DMS153 (cell line): ENCODE measurements at regions not wholly inside any gene's neighbourhood (a gene's known extent, or its start where the extent isn't known, plus 50 kb on each side); places are given as distances from the start of the nearest gene placed in this dataset.

Experiments
- DNase-seq: peaks from one replicate; lab custom pipeline; 2025; lab: John Stamatoyannopoulos, UW

DNA sequence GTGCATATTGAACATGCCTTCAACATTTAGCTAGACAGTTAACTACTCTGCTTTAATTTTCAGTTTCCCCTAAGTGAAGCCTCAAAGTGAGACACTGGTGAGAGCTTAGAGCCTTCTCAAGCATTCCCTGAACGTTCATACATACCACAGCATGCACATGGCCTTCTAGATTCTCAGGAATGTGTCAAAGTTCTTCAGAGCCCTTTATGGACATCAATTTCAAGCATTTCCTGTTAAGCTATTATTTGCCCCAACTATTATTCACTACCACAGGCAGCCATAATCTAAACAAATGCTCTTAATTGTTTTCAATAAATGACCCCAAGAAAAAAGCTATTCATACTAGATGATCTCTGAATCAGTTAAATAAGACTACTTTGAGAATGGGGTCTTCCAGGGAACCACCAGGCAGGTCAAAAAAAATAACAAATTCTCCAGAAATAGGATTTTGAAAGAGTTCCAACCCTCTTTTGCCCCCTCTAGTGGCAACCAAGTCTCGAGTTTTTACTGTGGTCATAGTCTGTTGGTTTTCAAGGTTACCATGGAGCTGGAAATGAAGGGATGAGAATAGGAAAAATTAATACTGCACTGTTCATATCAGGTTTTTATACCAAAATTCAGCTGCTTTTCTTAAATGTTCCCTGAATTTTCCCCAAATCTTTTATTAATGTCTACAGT, 235.4 kb downstream of the RAB28 start:
- DNase-seq = no peak

DNA sequence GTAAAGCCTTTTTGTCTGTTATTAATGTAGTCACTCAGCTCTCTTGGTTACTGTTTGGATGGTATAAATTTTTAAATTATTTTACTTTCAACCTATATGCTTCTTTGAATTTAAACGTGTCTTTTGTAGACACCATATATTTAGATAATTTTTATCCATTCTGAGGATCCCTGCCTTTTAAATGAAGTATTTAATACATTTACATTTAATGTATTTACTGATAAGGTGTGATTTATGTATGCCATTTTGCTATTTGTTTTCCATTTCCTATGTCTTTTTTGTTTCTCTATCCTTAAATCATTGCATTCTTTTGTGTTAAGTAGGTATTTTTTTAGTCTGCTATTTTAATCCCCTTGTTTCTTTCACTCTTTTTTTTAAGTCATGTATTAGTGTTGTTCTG, 238.0 kb downstream of the RAB28 start:
- DNase-seq = no peak

- no peak for DNase-seq
Observed at GRCh38 chr4:13244444-13244843, 239.7 kb downstream of the RAB28 start.

- no peak for DNase-seq
Observed at GRCh38 chr4:13243152-13243551, 241.0 kb downstream of the RAB28 start.

DNA sequence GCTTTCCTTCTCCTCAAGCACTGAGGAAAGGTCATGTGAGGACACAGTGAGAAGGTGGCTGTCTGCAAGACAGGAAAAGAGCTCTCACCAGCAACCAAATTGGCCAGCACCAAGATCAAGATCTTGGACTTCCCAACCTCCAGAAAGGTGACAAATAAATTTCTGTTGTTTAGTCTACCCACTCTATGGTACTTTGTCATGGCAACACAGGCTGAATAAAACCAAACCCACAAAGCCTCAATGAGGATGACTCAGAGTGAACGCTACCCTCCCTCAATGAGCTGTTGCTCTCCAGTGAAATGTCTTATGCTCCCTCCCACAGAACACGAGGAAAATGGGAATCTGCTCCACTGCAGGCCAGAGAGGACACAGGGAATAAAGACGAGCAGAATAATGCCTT, 244.1 kb downstream of the RAB28 start:
- DNase-seq = no peak

DNA sequence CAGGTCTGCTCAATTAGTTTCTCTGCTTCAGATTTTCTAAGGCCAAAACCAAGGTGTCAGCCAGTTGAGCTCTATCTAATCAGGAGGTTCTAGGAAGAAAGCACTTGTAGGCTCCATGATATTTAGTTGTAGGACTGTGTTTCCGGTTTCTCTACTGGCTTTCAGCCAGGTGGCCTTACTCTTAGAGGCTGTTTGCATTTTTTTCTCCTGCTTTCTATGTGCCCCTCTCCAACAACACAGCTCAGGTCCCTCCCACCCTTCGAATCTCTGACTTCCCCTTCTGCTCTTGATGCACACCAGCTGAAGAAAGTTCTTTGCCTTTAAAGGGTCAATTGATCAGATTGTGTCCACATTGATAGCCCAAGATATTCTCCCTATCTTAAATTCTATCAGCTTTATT, 245.2 kb downstream of the RAB28 start:
- DNase-seq = no peak

DNA sequence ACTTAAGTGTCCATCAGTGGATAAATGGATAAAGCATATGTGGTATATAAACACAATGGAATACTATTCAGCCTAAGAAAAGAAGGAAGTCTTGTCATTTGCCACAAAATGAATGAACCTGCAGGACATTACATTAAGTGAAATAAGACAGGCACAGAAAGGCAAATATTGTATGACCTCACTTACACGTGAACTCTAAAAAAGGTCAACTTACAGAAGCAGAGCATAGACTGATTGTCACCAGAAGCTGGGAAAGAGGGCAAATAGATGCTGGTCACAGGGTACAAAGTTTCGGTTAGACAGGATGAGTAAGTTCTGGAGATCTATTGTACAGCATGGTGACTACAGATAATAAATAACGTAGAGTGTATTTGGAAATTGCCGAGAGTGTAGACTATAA, 247.7 kb downstream of the RAB28 start:
- DNase-seq = no peak

GRCh38 chr4:13233755-13234154, 250.4 kb downstream of the RAB28 start:
- DNase-seq = no peak

GRCh38 chr4:13219971-13220370, 264.2 kb downstream of the RAB28 start:
- no peak for DNase-seq

- DNase-seq = no peak
Observed at GRCh38 chr4:13218326-13218958, 265.7 kb downstream of the RAB28 start.

DNA sequence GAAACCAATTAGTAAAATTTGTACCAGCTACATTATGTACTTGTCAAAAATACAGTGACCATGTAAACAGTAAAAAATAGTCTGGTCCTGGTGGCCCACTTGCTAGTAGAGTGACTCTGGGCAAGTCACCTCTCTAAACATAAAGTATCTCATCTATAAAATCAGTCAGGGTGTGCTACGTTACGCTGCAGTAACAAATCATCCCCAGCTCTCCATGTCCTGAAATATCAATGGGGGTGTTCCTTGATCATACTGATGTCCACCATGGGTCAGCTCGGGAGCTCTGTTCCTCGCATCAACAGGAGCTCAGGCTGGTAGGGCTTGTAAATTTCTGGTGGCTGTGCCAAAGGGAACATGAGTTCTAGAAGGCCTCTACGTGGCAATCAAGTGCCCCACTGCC, 268.6 kb downstream of the RAB28 start:
- DNase-seq = no peak

- no peak for DNase-seq
Observed at GRCh38 chr4:13212936-13213335, 271.2 kb downstream of the RAB28 start.

DNA sequence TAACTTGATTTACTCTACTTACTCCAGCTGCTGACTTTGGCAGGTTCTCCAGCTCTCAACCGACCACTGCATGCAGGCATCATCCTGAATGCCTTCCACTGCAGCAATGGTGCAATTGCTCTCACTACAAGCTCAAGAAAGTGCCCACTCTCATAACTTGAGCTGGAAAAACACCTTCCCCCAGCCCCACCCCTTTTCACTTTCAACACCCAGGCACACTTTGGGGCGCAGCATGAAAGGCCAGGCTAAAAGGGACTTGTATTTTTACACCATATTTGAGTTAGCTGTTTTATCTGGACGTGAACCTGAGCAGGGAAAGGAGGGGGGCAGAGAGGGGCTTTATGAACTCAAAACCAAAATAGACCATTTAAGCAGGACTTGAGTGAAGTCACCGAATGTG, 274.5 kb downstream of the RAB28 start:
- no peak for DNase-seq

DNA sequence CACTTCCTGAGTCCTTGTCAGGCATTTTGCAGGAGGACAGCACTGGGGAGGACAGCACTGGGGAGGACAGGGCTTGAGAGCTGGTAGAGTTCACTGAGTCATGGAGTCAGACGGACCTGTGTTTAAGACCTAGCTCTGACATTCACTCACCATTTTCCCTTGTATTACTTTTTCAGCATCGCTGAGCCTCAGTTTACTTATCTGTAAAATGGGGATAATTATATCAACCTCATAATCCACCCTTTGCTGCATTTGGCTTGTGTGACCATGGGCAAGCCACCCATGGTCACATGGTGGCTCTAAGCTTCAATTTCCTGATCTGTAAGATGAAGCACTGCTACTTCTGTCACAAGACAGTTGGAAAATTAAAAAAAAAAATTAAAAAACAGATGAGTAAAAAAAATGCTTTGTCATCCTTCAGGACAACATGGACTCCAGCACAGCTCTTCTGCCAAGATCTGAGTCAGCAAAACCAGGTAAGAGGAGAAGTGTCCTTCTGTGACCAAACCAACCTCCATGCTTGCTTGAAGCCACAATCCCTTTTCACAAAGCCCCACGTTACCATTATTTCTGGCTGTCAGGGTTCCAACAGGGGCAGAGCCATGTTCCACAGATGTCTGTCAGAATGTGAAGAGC, 275.5 kb downstream of the RAB28 start:
- no peak for DNase-seq

DNA sequence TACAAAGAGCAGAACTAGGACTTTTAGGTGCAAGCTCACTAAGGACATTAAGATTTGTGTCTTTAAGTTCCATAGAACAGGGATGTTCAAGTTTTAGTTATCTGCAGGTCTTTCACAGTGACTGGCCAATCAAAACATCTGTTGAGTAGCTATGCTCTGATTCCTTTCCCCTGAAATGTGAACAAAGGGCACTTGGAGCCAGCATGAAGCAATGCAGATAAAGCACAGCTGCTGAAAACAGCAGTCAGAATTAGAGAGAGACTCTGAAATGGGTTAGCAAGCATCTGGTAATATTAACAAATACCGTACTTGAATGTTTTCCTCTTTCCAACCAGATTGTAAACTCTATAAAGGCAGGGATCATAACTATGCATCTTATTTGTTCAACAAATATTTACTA, 276.9 kb downstream of the RAB28 start:
- no peak for DNase-seq

- DNase-seq = no peak
Observed at GRCh38 chr4:13203101-13203500, 281.0 kb downstream of the RAB28 start.

DNA sequence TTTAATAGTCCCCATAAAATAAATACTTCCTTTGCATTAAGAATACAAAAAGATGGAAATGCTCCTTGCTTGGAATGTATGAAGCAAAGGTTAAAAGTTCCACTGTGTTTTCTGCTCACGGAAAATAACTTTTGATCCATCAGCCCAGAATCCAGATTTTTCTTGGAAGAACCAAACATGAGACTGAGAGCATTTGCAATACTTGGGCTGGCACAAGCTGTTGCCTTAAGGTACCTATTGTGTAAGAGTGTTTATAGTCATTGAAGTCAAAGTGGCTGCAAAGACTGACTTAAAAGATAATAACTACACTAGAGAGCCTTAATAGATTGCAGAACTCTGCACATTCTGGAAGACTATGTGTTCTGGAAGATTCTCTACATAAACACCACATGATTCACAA, 281.4 kb downstream of the RAB28 start:
- DNase-seq = no peak

DNA sequence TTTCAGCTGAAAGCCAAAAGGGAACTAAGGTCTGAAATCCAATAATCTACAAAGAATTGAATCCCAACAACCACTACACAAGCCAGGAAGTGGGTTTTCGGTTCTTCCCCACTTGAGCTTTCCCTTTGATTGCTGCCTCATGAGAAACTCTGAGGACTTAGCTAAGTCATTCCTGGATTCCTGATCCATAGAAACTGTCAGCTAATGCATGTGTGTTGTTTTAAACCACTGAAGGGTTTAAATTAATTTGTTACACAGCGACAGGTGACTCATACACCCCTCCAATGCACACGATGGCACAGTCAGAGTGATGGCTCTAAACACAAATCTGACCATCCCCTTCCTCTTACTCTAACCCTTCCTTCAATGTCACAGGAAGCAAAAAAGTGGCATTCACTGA, 282.9 kb downstream of the RAB28 start:
- DNase-seq = no peak

DNA sequence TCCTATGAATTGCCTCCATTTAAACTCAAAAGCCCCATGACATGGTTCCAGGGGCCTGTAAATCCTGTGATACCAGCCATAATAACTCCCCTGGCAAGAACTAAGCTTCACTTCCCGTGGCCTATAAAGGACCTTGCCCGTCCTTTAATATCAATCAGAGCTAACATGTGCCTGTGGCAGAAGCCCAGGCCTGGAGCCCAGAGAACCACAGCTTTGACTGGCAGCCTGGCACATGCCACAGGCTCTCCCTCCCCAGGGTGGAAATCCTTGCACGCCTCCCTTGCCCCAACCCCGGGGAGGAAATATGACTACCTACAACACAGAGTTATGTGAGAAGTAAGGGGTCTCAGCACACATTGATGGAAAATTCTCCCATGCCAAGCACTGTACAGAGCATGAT, 287.4 kb downstream of the RAB28 start:
- no peak for DNase-seq

- no peak for DNase-seq
Observed at GRCh38 chr4:13193662-13194061, 290.5 kb downstream of the RAB28 start.

DNA sequence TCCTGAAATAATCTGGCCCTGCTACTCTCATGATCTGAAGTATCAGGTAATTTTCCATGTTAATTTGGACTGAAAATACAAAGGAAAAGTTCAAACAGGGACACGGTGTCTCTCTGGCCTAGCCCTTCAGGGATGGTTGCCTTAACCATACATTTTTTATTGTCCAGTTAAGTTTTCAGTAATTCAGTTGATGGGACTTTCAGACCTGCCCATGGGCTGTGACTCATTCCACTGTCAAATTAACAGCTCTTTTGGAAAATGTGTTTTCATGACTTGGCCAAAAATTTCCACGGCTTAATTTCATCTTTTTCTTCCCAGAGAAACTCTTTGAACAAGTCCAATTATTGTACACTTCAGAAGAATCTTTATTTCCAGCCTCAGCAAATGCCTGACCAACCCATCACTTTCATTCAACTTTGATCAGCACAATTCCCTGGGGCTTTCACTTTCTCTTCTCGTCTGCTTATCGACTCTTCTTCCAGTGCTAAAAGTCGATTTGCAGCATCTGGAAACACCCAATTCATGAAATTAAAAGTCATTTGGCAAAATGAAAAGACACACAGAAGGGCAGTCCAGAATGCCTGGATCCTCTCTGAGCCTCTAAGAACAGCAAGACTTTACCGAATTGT, 293.9 kb downstream of the RAB28 start:
- DNase-seq = no peak

DNA sequence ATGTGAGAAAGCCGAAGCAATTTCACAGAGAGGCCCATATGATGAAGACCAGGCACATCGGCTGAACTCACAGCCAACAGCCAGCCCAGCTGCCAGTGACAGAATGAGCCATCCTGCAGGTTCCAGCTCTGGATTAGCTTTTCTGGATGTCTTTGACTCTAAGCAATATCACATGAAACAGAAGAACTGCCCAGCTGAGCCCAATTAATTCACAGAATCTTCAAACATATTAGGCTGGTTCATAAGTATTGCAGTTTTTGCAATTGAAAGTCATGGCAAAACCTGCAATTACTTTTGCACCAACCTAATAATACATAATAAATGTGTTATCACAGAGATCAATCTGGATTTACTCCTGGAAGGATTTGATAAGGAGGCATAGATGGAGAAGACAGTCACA, 299.9 kb downstream of the RAB28 start:
- DNase-seq = no peak

- no peak for DNase-seq
Observed at GRCh38 chr4:13182133-13182532, 302.0 kb downstream of the RAB28 start.
